GM12892 (cell line): ENCODE measurements at regions not wholly inside any gene's neighbourhood (a gene's known extent, or its start where the extent isn't known, plus 50 kb on each side); places are given as distances from the start of the nearest gene placed in this dataset.

ENCODE experiments used
- DNase-seq: peaks from one replicate; pipeline ENCODE4 v3.0.0; 2011; ENCODE audit not compliant: insufficient read length
- FAIRE-seq: peaks from 2 replicates; lab custom pipeline; 2011; peaks lifted over from hg19 to GRCh38; lab: Jason Lieb, UNC
- POLR2A ChIP-seq: IDR thresholded peaks from 2 replicates; pipeline ENCODE4 v1.6.1; 2011; ENCODE audit warnings: low read depth, low read length, control low read depth
- POLR2AphosphoS5 ChIP-seq: IDR thresholded peaks from 2 replicates; pipeline ENCODE4 v1.6.1; 2011; ENCODE audit warnings: low read depth, low read length, control low read depth
- TAF1 ChIP-seq: IDR thresholded peaks from 2 replicates; pipeline ENCODE4 v1.6.1; 2011; ENCODE audit warnings: low read depth, mild to moderate bottlenecking, control low read depth, low read length, borderline replicate concordance

DNA sequence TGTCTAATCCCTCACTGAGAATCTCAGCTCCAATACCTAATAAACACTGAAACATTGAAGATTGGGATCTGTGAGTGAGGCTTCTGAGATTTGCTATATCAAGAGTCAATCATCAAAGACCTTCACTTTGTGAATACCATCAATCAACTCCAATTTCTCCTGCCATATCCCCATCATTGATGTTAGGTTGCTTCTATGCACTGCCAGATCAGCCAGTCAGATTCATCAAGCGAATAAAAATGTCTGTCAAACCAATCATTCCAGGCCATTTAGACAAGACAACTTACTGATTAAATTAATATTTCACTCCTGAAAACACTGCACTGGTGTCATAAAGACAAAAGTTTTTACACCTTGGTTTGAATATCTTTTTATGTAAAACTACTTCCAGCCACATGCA lies 1295.5 kb upstream of the LRRTM1 start:
- no peak for DNase-seq
- FAIRE-seq = no peak
- TF ChIP-seq POLR2AphosphoS5 = no peak
- TF ChIP-seq POLR2A = no peak
- no peak for TF ChIP-seq TAF1

DNA sequence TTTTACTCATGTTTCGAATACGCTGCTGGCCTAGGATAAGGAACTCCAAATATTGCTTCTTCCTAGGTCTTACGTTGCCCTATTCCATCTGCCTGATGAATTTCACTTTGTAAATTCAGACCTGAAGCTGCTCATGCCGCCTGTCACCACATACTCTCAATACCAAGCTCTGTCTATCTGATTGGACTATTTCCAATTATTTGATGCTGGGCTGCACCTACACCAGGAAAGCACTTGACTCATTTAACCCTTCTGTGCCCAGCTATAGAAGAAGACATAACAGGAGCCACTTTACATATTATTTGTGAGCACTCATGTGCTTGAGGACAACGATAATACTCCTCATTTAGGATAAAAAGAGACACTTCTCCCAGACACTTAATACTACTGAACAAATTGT lies 1293.9 kb upstream of the LRRTM1 start:
- FAIRE-seq (no peak), DNase-seq (no peak)
- no peak for TF ChIP-seq TAF1
- TF ChIP-seq POLR2AphosphoS5 = no peak

DNA sequence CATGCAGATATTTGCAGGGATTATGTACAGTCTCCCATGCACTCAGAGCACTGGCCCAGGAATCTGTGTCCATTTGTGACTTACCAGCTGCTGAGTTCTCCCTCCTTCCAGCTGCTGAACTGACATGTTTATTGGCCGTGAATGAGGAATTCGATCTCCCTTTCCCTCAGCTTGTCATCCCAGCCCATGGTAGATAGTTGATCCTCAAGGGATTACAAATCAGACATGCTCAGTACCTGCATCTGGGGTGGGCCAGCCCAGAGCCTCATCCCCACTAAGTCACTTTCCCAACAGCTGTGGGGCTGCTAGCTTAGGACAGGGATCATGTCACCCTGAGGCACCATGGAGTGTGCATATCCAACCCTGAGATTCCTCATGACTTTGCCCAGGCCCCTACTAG lies 1284.9 kb upstream of the LRRTM1 start:
- FAIRE-seq = no peak
- TF ChIP-seq POLR2AphosphoS5 (no peak), TAF1 (no peak), POLR2A (no peak)
- no peak for DNase-seq

DNA sequence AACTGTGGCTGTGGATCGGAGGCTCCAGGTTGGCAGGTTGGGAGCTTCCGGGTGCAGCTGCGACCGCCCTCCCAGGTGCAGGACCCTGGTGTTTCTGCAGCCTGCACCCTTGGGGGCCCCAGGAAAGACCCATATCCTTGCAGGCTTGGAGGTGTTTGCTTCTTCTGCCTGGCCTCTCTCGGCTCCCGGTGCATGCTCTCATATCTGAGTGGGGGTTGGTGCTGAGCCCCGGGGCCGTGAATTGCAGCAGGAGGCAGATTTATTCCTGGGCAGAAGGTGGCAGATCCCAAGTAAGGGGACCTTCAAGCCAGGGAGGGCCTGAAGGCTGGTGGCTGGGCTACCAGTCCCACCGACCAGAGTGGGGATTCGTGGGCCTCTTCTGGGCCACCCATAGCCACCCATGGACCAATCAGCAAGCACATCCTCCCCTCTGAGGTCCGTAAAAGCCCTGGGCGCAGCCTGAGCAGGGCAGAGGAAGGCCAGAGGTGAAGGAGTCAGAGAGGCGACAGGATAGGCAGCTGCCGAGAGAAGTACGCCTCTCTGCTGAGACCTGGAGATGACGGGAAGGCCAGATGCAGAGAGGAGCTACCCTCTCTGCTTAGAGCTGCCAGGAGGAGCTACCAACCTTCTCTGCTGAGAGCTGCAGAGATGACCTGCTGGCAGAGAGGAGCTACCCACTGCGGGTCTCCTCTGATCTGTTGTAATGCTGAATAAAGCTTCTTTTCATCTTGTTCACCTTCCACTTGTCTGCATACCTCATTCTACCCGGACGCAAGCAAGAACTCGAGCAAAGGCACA lies 1279.0 kb upstream of the LRRTM1 start:
- no peak for FAIRE-seq
- TF ChIP-seq POLR2AphosphoS5 = no peak
- no peak for TF ChIP-seq TAF1
- TF ChIP-seq POLR2A = no peak
- no peak for DNase-seq

DNA sequence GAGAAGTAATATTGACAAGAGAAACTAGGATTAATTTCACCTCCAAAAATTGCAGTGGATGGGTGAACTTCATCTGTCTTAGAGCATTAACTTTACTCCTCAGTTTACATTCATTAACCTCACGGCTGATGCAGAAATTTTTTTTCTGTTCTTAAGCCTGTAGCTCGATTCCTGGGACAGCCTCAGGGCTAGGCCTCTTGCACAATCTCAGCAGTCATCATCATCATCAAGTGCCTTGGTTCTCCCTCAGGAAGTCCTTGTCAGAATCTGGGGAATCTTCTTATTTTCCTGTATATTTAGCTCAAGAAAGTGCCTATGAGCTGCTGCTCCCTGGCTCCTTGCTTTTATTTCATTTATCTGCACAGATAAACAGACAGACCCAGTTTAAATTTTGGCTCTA lies 1272.2 kb upstream of the LRRTM1 start:
- TF ChIP-seq POLR2A (no peak), TAF1 (no peak), POLR2AphosphoS5 (no peak)
- DNase-seq (no peak), FAIRE-seq (no peak)

DNA sequence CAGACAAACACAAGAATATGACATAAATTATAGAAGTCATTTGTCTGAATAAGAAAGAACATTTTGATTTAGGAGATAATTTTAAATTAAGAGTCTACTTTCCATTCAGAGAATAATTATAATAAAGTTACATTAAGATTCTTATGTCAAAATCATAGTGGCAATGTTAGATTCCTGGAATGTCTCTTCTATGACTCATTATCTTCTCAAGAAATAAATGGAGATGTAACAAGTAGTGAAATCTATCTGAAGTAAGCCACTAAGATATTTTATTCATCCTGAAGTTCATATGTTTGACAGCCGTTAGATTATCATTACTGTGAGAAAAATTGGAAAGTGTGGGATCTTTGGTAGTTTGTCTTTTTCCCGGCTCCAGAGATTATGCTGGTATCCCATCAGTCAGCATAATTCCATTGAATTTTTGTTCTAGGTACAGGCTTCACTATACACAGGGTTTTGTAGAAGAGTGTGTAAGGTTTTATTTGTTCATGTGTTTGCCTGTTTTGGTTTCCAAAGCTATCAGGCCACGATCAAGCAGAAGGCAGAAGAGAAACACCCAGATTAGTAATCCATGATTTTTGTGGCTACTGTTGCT lies 1246.6 kb upstream of the LRRTM1 start:
- no peak for FAIRE-seq

DNA sequence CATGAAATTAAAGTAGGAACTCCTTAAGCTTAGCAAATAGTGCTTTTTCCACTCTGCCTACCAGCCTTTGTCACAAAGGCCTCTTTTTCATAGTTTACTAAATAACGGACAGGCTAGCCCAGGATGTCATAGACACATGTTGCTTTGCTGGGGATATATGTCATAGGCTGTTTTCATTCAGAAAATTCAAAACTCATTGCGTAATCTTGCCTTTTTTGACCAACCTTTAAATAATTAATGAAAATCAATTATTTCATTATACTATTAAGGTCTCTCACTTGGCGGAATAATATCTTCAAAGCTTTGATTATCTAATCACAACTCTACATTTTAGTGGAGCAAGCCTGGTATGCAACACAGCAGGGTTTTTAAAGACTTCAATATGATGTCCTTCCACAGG lies 1245.7 kb upstream of the LRRTM1 start:
- FAIRE-seq (no peak), DNase-seq (no peak)
- TF ChIP-seq TAF1 = no peak
- TF ChIP-seq POLR2AphosphoS5 = no peak
- TF ChIP-seq POLR2A = no peak

More for the DNA sequence above, 1246.6 kb upstream of the LRRTM1 start:
- TF ChIP-seq POLR2AphosphoS5 (no peak), TAF1 (no peak), POLR2A (no peak)
- DNase-seq = no peak

DNA sequence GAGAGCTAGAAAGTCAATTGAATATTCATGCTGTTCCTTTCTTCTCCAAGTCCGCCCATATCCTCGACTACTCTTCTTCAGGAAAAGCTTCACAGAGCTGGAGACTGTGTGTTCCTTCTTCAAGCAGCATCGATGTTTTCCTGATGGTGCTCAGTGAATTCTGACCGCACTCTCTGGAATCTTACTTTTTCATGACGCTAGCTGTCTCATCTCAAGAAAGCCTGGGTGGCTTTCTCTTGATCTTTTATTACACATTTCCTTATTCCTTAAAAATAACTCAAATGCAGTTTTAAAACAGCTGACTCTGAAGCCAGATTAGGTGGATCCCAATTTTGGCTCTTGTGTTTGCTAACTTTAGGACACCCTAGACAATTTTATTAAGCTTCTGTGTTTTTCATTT lies 1245.1 kb upstream of the LRRTM1 start:
- TF ChIP-seq POLR2AphosphoS5 = no peak
- FAIRE-seq (no peak), DNase-seq (no peak)

DNA sequence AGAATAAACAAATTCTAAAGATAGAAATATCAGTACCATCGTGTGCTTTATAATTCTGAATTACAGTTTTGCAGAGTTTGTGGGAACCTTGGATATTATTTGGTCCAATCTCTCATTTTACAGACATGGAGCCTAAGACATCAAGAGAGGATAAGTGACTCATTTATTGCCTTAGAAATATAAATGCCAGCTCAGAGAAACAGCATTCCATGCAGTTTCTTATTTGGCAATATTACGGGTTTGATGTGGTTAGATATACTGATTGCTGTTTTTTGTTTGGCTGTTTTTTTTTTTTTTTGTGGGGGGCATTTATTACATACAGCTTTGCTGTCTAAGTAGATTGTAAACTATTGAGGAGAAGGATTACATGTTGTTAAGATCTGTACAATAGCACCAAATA lies 1241.1 kb upstream of the LRRTM1 start:
- no peak for DNase-seq
- no peak for TF ChIP-seq POLR2AphosphoS5
- FAIRE-seq = no peak

DNA sequence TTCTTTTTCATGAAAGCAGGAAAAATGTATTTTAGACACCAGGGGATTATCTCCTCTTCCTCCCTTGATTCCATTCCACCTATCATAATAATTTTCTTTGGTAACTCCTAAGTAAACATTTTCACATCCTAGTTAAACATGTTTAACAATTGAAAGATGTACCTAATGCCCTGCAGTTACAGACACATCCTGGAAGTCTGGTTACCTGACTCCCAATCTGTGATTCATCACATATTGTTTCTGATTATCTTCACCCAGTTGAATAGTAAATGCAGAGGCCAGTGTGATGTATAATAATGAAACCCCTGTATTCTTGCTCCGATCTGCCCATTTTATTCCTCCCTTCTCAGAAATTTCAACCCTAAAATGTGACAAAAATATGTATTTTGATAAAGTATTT lies 1237.6 kb upstream of the LRRTM1 start:
- DNase-seq (no peak), FAIRE-seq (no peak)
- TF ChIP-seq POLR2A (no peak), POLR2AphosphoS5 (no peak), TAF1 (no peak)

DNA sequence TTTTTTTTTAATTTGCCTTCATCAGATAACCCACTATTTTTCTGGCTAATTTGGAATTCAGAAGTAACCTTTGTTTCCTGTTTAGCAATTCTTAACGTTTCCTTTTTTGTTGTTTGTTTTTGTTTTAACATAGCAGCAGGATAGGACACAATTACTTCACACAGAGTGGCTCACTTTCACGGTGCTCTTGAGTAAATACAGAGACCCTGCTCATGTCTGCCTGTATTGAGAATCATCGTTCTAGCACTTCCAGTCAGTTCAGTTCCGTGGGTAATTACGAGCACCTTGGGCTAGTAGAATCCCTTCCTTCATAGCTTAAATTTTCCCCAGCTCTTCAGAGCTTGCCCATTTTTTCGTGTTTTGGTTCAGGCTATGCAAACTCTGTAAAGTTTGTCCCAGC lies 1225.4 kb upstream of the LRRTM1 start:
- DNase-seq (no peak), FAIRE-seq (no peak)
- TF ChIP-seq POLR2A (no peak), POLR2AphosphoS5 (no peak), TAF1 (no peak)

DNA sequence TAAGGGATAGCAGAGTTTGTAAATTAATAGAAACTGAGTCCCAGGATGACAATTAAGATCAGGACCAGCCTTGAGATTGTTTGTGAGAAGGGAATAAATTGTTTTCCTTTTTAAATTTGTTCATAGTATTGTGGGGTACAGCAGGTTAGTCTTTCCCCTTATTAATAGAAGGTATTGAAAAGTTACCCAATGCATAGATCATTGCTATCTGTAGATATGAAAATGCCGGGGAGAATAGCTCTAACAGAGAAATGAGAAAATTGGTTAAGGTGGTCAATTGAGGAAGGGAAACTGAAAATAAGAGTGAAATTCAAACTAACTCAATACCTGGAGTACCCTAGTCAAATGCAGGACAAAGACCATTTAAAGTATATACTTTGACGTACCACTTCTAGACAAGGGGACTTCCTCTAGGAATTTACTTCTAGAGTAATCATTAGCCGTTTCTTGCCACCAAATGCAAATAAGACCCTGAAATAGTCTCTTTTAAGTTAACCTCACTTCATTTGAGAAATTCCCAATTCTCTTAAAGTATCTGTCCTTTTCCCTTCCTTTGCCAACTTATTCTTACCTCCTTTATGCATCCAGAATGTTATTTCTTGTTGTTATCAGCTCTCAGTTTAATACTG lies 1224.4 kb upstream of the LRRTM1 start:
- DNase-seq (no peak), FAIRE-seq (no peak)
- TF ChIP-seq POLR2A (no peak), POLR2AphosphoS5 (no peak), TAF1 (no peak)
